Astrocyte (in vitro differentiated cells and primary cell): ENCODE measurements at regions not wholly inside any gene's neighbourhood (a gene's known extent, or its start where the extent isn't known, plus 50 kb on each side); places are given as distances from the start of the nearest gene placed in this dataset.

Experiments
- DNase-seq: peaks from one replicate; pipeline ENCODE4 v3.0.0-alpha.2; 2010; ENCODE audit warnings: low read depth
- FAIRE-seq: peaks from 2 replicates; lab custom pipeline; 2011; peaks lifted over from hg19 to GRCh38; lab: Jason Lieb, UNC
- H2AFZ ChIP-seq: 2 replicates; pipeline ENCODE4 v1.6.0; 2012; ENCODE audit warnings: low read depth, low read length, inconsistent platforms
- H3K27ac ChIP-seq: 2 replicates; pipeline ENCODE4 v1.5.1; 2011; ENCODE audit warnings: low read depth, low read length, inconsistent platforms
- H3K27me3 ChIP-seq: 2 replicates; pipeline ENCODE4 v1.6.0; 2011; ENCODE audit warnings: low read length, inconsistent platforms; ENCODE audit not compliant: insufficient read depth
- H3K36me3 ChIP-seq: 2 replicates; pipeline ENCODE4 v1.5.1; 2011; ENCODE audit warnings: low read length, inconsistent platforms; ENCODE audit not compliant: insufficient read depth
- H3K4me1 ChIP-seq: 2 replicates; pipeline ENCODE4 v1.5.1; 2011; ENCODE audit warnings: low read length, inconsistent platforms; ENCODE audit not compliant: insufficient read depth
- H3K4me2 ChIP-seq: 2 replicates; pipeline ENCODE4 v1.6.0; 2012; ENCODE audit warnings: low read length, inconsistent platforms
- H3K4me3 ChIP-seq: 2 replicates; pipeline ENCODE4 v1.5.1; 2011; ENCODE audit warnings: low read depth, mild to moderate bottlenecking, low read length, inconsistent platforms; ENCODE audit not compliant: insufficient read depth
- H3K79me2 ChIP-seq: 2 replicates; pipeline ENCODE4 v1.6.0; 2012; ENCODE audit warnings: mild to moderate bottlenecking, low read length, inconsistent platforms; ENCODE audit not compliant: insufficient read depth
- H3K9ac ChIP-seq: 2 replicates; pipeline ENCODE4 v1.6.0; 2012; ENCODE audit warnings: mild to moderate bottlenecking, low read length, inconsistent platforms
- H3K9me3 ChIP-seq: 2 replicates; pipeline ENCODE4 v1.5.1; 2012; ENCODE audit warnings: low read depth, mild to moderate bottlenecking, low read length, inconsistent platforms; ENCODE audit not compliant: insufficient read depth
- H4K20me1 ChIP-seq: 2 replicates; pipeline ENCODE4 v1.6.0; 2012; ENCODE audit warnings: low read length, inconsistent platforms; ENCODE audit not compliant: insufficient read depth
- H3K27ac Mint-ChIP-seq: one replicate; pipeline ENCODE4 v1.8.0; 2021; ENCODE audit warnings: mild to moderate bottlenecking, mixed read lengths; ENCODE audit not compliant: unreplicated experiment
- H3K27me3 Mint-ChIP-seq: one replicate; pipeline ENCODE4 v1.8.0; 2021; ENCODE audit warnings: low read depth, mixed read lengths; ENCODE audit not compliant: unreplicated experiment
- H3K36me3 Mint-ChIP-seq: one replicate; pipeline ENCODE4 v1.8.0; 2021; ENCODE audit warnings: low read depth, mixed read lengths; ENCODE audit not compliant: unreplicated experiment
- H3K4me1 Mint-ChIP-seq: one replicate; pipeline ENCODE4 v1.8.0; 2021; ENCODE audit warnings: low read depth, mixed read lengths; ENCODE audit not compliant: unreplicated experiment
- H3K4me3 Mint-ChIP-seq: one replicate; pipeline ENCODE4 v1.8.0; 2021; ENCODE audit warnings: mild to moderate bottlenecking, moderate library complexity, mixed read lengths; ENCODE audit not compliant: unreplicated experiment
- H3K9me3 Mint-ChIP-seq: one replicate; pipeline ENCODE4 v1.8.0; 2021; ENCODE audit warnings: mild to moderate bottlenecking, mixed read lengths; ENCODE audit not compliant: unreplicated experiment
- EZH2 ChIP-seq: IDR thresholded peaks from 2 replicates; pipeline ENCODE4 v1.6.1; 2012; ENCODE audit warnings: mild to moderate bottlenecking, low read length, inconsistent platforms; ENCODE audit not compliant: insufficient read depth
- TF ChIP-seq, protein P1 (sequence below): IDR thresholded peaks from 2 replicates; pipeline ENCODE4 v1.5.1; 2011; ENCODE audit warnings: low read depth, mild to moderate bottlenecking, inconsistent platforms, low read length, moderate library complexity; ENCODE audit not compliant: insufficient read depth

DNA sequence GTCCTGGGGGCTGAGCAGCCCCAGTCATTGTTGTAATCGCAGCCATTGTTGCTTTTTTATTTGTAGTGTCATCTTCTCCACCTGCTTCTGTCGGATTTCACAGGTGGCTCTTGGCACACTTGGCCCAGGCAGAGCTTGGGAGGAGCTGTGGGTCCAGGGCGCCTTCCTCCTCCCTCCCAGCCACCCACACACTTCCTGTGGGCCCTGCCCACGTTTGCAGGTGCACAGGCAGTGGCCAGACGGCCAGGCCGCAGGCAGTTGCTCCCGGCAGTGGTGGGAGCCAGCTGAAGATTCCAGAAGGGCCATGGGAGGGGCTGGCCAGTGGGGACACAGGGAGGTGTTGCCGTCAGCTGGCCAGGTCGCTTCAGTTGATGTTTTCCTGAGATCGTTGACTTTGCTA lies 1191.9 kb downstream of the BRD1 start:
- H3K27me3 Mint-ChIP-seq = peaks cover 6% of the 10 kb centered on the region

DNA sequence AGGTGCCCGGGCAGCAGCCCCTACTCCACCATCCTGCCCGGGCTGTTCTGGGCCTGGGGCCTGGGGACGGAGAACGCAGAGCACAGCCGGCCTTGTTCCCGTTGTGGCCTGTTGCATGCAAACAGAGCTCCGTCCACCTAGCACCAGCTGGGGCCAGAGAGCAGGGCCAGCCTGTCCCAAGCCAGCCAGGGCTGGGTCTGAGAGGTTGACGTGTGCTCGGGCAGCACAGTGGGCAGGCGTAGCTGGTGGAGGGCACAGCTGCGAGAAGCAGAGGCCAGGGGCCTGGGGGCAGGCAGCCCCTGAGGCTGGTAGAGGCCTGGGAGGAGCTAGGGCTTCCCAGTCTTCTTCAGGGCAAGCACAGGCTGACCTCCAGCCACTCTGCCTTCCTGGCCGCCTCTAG lies 1192.6 kb downstream of the BRD1 start:
- no peaks in the 10 kb centered on the region for H3K9me3 ChIP-seq
- no peak for FAIRE-seq

More for the DNA sequence above, 1191.9 kb downstream of the BRD1 start:
- DNase-seq (no peak), FAIRE-seq (no peak)
- Histone ChIP-seq H3K4me1 (no peaks in the 10 kb centered on the region), H3K4me3 (no peak overlapping the region), H3K36me3 (no peaks in the 10 kb centered on the region), H2AFZ (no peak overlapping the region), H4K20me1 (no peaks in the 10 kb centered on the region), H3K27ac (no peak overlapping the region), H3K9ac (no peak overlapping the region), H3K4me2 (no peak overlapping the region), H3K79me2 (no peaks in the 10 kb centered on the region), H3K27me3 (no peaks in the 10 kb centered on the region), H3K9me3 (no peaks in the 10 kb centered on the region)
- Mint-ChIP-seq H3K27ac (no peak overlapping the region), H3K4me1 (peaks cover 5% of the 10 kb centered on the region), H3K36me3 (no peaks in the 10 kb centered on the region), H3K4me3 (no peak overlapping the region), H3K9me3 (no peaks in the 10 kb centered on the region)
- no peak for TF ChIP-seq EZH2
- TF ChIP-seq, protein P1, sequence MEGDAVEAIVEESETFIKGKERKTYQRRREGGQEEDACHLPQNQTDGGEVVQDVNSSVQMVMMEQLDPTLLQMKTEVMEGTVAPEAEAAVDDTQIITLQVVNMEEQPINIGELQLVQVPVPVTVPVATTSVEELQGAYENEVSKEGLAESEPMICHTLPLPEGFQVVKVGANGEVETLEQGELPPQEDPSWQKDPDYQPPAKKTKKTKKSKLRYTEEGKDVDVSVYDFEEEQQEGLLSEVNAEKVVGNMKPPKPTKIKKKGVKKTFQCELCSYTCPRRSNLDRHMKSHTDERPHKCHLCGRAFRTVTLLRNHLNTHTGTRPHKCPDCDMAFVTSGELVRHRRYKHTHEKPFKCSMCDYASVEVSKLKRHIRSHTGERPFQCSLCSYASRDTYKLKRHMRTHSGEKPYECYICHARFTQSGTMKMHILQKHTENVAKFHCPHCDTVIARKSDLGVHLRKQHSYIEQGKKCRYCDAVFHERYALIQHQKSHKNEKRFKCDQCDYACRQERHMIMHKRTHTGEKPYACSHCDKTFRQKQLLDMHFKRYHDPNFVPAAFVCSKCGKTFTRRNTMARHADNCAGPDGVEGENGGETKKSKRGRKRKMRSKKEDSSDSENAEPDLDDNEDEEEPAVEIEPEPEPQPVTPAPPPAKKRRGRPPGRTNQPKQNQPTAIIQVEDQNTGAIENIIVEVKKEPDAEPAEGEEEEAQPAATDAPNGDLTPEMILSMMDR = no peak

More for the DNA sequence above, 1192.6 kb downstream of the BRD1 start:
- Histone ChIP-seq H3K4me1 (no peaks in the 10 kb centered on the region), H3K27me3 (no peaks in the 10 kb centered on the region), H3K36me3 (no peaks in the 10 kb centered on the region), H3K79me2 (no peaks in the 10 kb centered on the region), H3K27ac (no peak overlapping the region), H2AFZ (no peak overlapping the region), H3K9ac (no peak overlapping the region), H3K4me2 (no peak overlapping the region), H4K20me1 (no peaks in the 10 kb centered on the region), H3K4me3 (no peak overlapping the region)
- TF ChIP-seq EZH2 = no peak
- TF ChIP-seq, protein P1 = no peak
- H3K9me3 Mint-ChIP-seq = no peaks in the 10 kb centered on the region
- no peak overlapping the region for H3K27ac Mint-ChIP-seq
- H3K4me1 Mint-ChIP-seq = peaks cover 5% of the 10 kb centered on the region
- peaks cover 8% of the 10 kb centered on the region for H3K27me3 Mint-ChIP-seq
- H3K36me3 Mint-ChIP-seq = no peaks in the 10 kb centered on the region
- DNase-seq = no peak
- H3K4me3 Mint-ChIP-seq = no peak overlapping the region
